ENCODE measurements at regions not wholly inside any gene's neighbourhood (a gene's known extent, or its start where the extent isn't known, plus 50 kb on each side); places are given as distances from the start of the nearest gene placed in this dataset.

GRCh38 chr12:20206410-20206809 lies 161.9 kb upstream of the PDE3A start:
- Histone ChIP-seq H3K4me1 (ENCODE audit: control insufficient read depth, low read length) (peaks cover 13% of the 10 kb centered on the region), H3K79me2 (ENCODE audit: control insufficient read depth, low read length) (no peaks in the 10 kb centered on the region), H3K9me3 (ENCODE audit: control insufficient read depth, insufficient read depth, low read length) (no peaks in the 10 kb centered on the region), H3K27ac (ENCODE audit: low read depth, low read length) (no peak overlapping the region), H3F3A (ENCODE audit: control insufficient read depth, insufficient read depth) (no peaks in the 10 kb centered on the region), H3K27me3 (ENCODE audit: control insufficient read depth, low read length) (no peaks in the 10 kb centered on the region), H3K4me3 (ENCODE audit: low read length) (no peak overlapping the region), H4K20me1 (ENCODE audit: control insufficient read depth, insufficient read depth, low read depth, low read length) (no peaks in the 10 kb centered on the region), H3K9me2 (replicated peaks; ENCODE audit: control insufficient read depth, low read length) (no peaks in the 10 kb centered on the region), H3K36me3 (ENCODE audit: control insufficient read depth, low read length) (no peaks in the 10 kb centered on the region), H3K4me2 (ENCODE audit: low read length) (no peak overlapping the region)
- TF ChIP-seq EZH2phosphoT487 (IDR thresholded peaks at IDR 0.05; ENCODE audit: borderline replicate concordance, low read length) (no peak), CTCF (IDR thresholded peaks at IDR 0.05; ENCODE audit: low read depth, low read length, poor library complexity, severe bottlenecking) (no peak)

- H3K9me2 ChIP-seq (replicated peaks; ENCODE audit: control insufficient read depth, low read length): no peaks in the 10 kb centered on the region
- H3K4me2 ChIP-seq (ENCODE audit: low read length): peak overlapping the region; percentile 14
- no peaks in the 10 kb centered on the region for H3K9me3 ChIP-seq (ENCODE audit: control insufficient read depth, insufficient read depth, low read length)
- H3F3A ChIP-seq (ENCODE audit: control insufficient read depth, insufficient read depth): no peaks in the 10 kb centered on the region
- peak overlapping the region; percentile 32 for H3K27ac ChIP-seq (ENCODE audit: low read depth, low read length)
- no peak overlapping the region for H3K4me3 ChIP-seq (ENCODE audit: low read length)
- H3K4me1 ChIP-seq (ENCODE audit: control insufficient read depth, low read length): peaks cover 21% of the 10 kb centered on the region
- H3K36me3 ChIP-seq (ENCODE audit: control insufficient read depth, low read length): no peaks in the 10 kb centered on the region
- H4K20me1 ChIP-seq (ENCODE audit: control insufficient read depth, insufficient read depth, low read depth, low read length): no peaks in the 10 kb centered on the region
- H3K27me3 ChIP-seq (ENCODE audit: control insufficient read depth, low read length): no peaks in the 10 kb centered on the region
- H3K79me2 ChIP-seq (ENCODE audit: control insufficient read depth, low read length): no peaks in the 10 kb centered on the region
- TF ChIP-seq CTCF (IDR thresholded peaks at IDR 0.05; ENCODE audit: low read depth, low read length, poor library complexity, severe bottlenecking) (no peak), EZH2phosphoT487 (IDR thresholded peaks at IDR 0.05; ENCODE audit: borderline replicate concordance, low read length) (no peak)
Observed at GRCh38 chr12:20210621-20211215, 157.6 kb upstream of the PDE3A start.

GRCh38 chr12:20211541-20211940 lies 156.8 kb upstream of the PDE3A start:
- Histone ChIP-seq H3K4me2 (ENCODE audit: low read length) (peak overlapping the region; percentile 14; the same call in 1 of the 2 replicates), H3K27me3 (ENCODE audit: control insufficient read depth, low read length) (no peaks in the 10 kb centered on the region)

More at GRCh38 chr12:20211541-20211940, 156.8 kb upstream of the PDE3A start:
- no peak for TF ChIP-seq CTCF (IDR thresholded peaks at IDR 0.05; ENCODE audit: low read depth, low read length, poor library complexity, severe bottlenecking)
- no peak for TF ChIP-seq EZH2phosphoT487 (IDR thresholded peaks at IDR 0.05; ENCODE audit: borderline replicate concordance, low read length)
- Histone ChIP-seq H3K36me3 (ENCODE audit: control insufficient read depth, low read length) (no peaks in the 10 kb centered on the region), H3K4me1 (ENCODE audit: control insufficient read depth, low read length) (peaks cover 21% of the 10 kb centered on the region), H3K9me3 (ENCODE audit: control insufficient read depth, insufficient read depth, low read length) (no peaks in the 10 kb centered on the region), H3K9me2 (replicated peaks; ENCODE audit: control insufficient read depth, low read length) (no peaks in the 10 kb centered on the region), H3K27ac (ENCODE audit: low read depth, low read length) (peak overlapping the region; percentile 22; the same call in 1 of the 2 replicates), H3K79me2 (ENCODE audit: control insufficient read depth, low read length) (no peaks in the 10 kb centered on the region), H3K4me3 (ENCODE audit: low read length) (no peak overlapping the region), H4K20me1 (ENCODE audit: control insufficient read depth, insufficient read depth, low read depth, low read length) (no peaks in the 10 kb centered on the region), H3F3A (ENCODE audit: control insufficient read depth, insufficient read depth) (no peaks in the 10 kb centered on the region)
